ENCODE measurements at regions not wholly inside any gene's neighbourhood (a gene's known extent, or its start where the extent isn't known, plus 50 kb on each side); places are given as distances from the start of the nearest gene placed in this dataset.

DNA sequence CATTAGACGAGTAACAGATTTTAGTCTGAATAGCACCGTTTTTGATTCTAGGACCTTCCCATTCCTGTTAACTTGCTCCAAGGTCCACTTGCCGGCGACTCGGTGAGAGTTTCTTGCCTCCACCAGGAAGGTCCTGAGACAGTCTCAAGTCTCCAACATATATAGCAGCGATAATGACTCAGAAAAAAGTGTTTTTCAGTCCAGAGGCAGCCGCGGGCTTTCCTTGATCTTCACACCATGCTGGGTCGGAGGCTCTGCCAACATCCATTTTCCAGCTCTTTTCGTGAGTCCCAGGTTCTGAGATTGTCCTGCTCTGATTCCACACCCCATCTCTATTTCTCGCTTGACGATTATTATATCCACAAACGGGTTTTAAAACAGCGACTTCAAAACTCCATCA, 170.5 kb downstream of the GPX5 start:
- DNase-seq: no peak

DNA sequence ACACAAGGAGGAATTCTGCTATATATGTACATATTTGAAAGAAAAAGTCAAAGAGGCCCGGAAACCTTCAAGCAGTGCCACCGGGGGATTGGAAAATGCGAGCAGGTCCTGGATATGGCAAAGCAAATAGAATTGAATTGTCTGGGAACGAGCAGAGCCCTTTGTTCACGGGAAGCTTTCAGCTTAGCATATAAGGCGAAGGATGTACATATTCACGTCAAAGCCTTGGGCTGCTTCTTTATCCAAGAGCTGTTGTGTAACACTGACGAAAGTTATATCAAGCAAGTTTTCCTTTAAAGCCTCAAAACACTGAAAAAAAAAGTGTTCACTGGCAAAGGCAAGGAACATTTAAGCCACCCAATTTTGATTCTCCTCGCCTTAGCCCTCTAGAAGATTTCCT, 171.0 kb downstream of the GPX5 start:
- no peak for DNase-seq

DNA sequence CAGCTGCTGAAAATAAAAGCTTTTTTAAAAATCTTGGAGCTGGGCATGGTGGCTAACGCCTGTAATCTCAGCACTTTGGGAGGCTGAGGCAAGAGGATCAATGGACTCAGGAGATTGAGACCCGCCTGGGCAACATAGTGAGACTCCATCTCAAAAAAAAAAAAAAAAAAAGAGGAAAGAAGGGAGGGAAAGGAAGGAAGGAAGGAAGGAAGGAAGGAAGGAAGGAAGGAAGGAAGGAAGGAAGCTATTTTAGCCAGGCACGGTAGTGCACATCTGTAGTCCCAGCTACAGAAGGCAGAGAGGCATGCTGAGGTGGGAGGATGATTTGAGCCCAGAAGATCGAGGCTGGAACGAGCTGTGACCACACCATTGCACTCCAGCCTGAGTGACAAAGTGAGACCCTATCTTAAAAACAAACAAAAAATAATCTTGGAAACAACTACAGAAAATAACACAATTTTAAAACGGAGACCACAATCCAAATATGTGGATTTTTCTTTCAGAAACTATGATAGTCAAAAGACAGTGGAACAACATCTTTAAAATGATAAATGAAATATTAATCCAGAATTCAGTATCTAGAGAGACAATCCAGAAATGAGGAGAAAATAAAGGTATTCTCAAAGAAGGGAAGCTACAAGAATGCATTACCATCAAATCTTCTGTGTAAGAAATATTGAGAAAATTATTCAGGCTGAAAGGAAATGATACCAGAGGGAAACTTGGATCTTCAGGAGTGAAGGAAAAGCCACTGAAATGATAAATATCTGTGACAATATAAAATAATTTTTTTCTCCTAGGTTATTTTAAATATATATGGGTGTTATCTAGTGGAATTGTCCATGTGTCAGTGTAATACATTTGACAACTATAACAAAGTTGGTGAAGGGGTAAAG, 182.0 kb downstream of the GPX5 start:
- no peak for DNase-seq

DNA sequence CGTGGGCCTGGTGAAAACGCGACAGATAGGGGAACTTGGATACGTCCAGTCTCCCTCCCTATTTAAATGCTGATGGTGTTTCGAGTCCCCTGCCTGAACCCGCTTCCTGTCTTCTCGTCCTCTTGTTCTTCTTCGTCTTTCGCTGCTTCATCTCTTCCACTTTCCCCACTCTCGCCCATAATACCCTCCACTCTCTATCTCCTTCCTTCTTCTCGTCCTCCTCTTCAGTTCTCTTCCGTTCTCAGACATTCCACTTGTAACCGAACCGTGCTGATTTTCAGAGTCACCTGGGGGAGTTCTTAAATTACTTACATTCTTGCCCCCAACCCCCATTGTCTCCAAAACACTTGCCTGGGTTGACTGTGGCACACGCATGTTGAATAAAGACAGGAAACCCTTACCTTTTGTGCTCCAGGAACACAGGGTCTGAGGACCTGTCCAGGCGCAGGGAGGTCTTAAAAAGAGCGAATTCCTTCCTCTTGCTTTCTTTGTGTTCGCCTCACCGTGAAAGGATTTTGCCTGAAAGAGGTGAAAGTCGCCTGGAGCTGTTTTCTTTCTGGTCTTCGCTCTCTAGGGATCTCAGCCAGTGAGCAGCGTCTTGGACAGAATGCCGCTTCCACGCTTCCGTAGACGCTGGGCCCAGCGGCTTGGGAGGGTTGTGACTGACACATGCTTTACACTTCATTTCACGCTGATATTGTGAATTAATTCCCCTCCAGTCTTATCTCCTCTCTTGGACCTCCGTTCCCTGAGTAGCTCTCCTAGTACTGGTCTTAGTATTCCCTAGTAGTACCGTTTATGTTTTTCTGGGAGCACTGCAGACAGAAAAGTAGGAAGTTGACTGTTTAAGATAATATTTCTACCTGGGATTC, 184.0 kb downstream of the GPX5 start:
- DNase-seq: no peak

DNA sequence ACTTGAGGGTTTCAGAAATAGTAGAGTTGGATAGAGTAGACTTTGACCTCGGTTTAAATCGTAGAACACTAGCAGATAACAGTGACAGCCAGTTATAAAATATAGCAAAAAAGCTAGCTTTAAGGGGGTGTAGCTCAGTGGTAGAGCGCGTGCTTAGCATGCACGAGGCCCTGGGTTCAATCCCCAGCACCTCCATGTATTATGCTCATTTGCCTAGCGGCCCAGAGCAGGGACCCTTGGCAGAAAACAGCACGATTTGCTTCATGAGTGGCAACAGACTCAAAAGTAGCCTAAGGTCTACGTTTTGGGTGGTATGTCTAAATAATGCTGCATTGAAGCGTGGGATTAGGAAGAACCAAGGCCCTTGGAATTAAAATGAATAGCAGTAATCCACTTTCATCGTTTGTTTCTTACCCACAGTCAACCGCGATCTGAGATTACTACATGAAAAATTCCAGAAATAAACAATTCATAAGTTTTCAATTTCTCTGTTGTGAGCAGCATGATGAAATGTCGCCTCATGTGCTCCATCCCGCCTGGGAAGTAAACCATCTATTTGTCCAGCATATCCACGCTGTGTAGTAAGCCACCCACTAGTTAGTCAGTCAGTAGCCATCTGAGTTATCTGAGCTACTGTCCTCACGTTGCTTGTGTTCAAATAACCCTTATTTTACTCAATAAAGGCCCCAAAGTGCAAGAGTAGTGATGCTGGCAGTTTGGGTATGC, 184.9 kb downstream of the GPX5 start:
- DNase-seq: no peak

DNA sequence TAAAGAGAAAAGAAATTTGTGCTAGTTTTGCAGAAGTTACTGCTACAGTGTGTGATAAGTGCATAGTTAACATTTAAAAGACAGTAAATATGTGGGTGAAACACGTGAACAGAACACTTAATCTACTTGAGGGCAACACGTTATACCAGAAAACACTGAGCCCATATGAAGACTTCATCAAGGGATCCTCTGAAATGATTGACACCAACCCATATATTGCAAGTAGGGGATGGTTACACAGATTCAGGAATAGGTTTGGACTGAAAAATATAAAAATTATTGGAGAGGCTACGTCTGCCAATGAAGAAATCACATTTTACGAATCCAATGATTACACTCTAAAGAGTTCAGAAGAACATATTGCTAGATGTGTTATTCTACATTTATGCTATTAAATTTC, 185.6 kb downstream of the GPX5 start:
- DNase-seq: no peak

DNA sequence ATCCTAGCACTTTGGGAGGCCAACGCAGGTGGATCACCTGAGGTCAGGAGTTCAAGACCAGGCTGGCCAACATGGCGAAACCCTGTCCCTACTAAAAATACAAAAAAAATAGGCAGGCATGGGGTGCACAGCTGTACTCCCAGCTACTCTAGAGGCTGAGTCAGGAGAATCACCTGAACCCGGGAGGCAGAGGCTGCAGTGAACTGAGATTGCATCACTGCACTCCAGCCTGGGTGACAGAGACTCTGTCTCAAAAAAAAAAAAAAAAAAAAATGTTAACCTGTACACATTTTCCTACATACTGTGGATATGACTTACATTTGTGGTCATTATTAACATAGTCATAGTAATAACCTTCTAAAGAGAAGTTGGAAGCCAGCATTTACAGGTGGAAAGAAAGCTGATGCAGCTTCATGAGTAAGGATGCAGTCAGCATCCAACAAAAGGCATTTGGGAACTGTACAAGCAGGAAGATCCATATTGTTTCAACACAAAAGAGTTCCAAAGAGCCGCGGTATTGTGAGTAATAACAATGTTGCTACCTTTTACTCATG, 186.2 kb downstream of the GPX5 start:
- no peak for DNase-seq

DNA sequence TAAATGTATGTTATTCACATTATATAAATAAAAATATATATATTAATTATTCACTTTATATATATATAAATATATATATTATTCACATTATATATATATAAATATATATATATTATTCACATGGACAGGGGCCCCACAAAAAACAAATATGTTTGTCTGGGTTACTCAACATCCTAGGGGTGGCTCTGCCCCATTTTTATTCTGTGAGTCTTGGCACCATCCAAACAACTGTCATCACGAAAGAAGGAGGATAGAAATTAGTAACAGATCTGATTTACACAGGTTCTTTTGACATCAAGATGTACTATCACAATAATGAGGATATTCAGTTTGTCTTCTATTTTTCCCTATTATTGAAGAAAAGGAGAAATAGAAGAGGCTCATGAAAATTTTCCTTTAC, 187.3 kb downstream of the GPX5 start:
- no peak for DNase-seq

DNA sequence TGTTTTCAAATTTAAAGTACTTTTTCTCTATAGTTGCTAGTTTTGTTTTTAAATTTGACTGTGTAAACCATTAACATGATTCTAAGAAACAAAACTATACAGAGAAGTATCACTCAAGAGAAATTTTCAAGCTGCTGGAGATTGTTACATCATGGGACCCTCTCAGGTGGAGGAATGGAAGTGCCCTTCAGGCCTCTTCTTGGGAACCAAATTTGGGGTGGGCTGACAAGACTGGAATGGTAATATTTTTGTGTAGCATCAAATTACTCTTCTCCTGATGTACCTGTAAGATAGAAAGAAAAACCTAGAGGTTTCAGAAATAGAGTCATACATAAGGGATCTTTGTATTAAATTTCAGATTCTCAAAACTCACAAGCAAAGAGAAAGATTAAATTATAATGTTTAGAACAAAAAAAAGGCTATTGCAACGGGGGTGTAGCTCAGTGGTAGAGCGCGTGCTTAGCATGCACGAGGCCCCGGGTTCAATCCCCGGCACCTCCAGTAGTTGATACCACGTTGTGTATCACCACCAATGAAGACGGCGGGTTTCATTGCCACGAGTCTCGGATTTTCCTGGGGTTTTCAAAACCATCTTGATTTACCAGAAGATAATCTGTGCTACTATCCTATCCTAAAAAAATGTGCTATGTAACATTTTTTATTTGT, 193.7 kb downstream of the GPX5 start:
- DNase-seq: no peak

DNA sequence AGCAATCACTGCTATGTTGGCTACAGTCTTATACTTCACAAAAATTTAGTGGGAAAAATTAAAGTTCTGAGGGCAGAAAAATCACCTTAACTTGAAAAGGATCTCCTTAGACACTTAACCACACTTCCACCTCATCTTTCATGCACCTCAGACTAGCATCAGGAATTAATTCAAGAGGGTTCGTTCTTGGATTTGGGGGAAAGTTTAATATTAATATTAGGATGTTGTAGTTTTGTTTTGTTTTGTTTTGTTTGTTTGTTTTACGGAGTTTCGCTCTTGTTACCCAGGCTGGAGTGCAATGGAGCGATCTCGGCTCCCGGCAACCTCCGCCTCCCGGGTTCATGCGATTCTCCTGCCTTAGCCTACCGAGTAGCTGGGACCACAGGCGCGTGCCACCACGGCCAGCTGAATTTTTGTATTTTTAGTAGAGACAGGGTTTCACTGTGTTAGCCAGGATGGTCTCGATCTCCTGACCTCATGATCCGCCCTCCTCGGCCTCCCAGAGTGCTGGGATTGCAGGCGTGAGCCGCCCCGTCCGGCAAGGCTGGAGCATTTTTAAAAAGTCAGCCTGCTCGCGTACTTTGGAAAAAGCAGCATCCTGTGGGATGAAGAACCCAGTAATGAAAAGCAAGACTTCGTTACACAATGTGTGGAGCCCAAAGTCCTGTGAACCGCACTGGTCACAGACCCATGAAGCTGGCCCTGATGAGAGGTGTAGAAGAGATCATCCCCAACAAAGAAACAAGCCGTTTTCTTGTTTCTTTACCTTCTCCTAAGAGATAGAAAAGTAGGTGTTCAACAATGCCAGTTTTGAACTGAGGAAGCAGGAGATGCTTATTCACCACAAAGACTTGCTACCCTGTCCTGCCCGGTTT, 194.9 kb downstream of the GPX5 start:
- DNase-seq: no peak

DNA sequence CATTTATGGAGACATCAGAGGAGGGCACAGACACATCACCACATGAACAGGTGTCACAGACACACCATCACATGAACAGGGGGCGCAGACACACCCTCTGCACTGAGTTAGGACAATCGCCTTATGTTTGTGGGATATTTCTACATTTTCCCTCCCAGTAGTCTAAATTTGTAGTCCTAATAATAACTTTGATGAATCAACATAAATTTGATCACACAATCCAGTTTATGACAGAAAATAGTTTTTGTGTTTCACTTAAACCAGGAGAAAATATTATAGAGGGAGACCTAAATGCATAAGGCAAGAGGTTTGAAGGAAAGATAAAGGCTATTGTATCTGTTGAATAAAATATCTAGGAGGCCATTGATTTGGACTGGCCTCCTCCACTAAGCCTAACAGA, 195.7 kb downstream of the GPX5 start:
- DNase-seq: no peak

- DNase-seq: no peak
Measured at GRCh38 chr6:28724395-28724794, 198.7 kb downstream of the GPX5 start.

- no peak for DNase-seq
Measured at GRCh38 chr6:28725274-28725809, 198.4 kb downstream of the TRIM27 start.

DNA sequence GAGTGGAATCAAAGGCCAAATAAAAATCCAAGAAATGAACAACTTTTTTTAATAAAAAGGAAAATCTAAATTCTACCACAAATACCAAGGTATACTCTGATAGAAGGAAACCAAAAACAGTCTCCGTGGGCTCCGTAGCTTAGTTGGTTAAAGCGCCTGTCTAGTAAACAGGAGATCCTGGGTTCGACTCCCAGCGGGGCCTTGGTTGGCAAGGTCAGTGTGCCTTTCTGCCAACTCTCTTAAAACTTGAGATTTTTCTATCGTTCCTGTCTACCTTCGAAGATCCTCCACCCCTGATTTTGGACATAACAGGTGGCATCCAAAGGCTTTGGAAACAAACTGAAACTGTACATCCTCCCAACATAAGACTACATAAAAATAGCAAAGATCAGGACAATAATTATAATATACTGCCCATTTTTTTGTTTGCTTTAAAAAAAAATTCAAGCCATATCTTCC, 197.9 kb downstream of the TRIM27 start:
- DNase-seq: no peak

GRCh38 chr6:28726569-28727309, 197.0 kb downstream of the TRIM27 start:
- DNase-seq: no peak

- no peak for DNase-seq
Measured at GRCh38 chr6:28727559-28728211, 196.1 kb downstream of the TRIM27 start.

GRCh38 chr6:28729501-28730402, 194.0 kb downstream of the TRIM27 start:
- DNase-seq: no peak
